IMR-90 (cell line): ENCODE measurements at regions not wholly inside any gene's neighbourhood (a gene's known extent, or its start where the extent isn't known, plus 50 kb on each side); places are given as distances from the start of the nearest gene placed in this dataset.

Source experiments
- ATAC-seq: fragments of 200-7000 bp; cut with Tn5 transposase; 2 replicates; pipeline ENCODE4 v1.9.1; 2020; ENCODE audit warnings: low read depth, mild to moderate bottlenecking, moderate library complexity
- BruUV-seq: library from RNA; stranded (reverse); fragments of 400-500 nt; replicated peaks from 2 replicates; lab custom pipeline; 2021; lab: Mats Ljungman, UMichigan
- CTCF ChIA-PET: fragments of 300-600 bp; formaldehyde crosslinking; extraction: SDS; loops from one replicate; lab custom pipeline; 2021; ENCODE audit warnings: antibody characterized with exemption; lab: Yijun Ruan, JAX
- POLR2A ChIA-PET: fragments of 300-600 bp; sonication (Branson Sonifier 250); formaldehyde crosslinking; loops from one replicate; lab custom pipeline; 2022; ENCODE audit warnings: antibody characterized with exemption; ENCODE audit not compliant: unreplicated experiment; lab: Charles Lee
- DNase-seq: peaks from one replicate; pipeline ENCODE4 v3.0.0; 2013
- H2AFZ ChIP-seq: replicated peaks from 2 replicates; pipeline ENCODE3; 2013; ENCODE audit warnings: low read length, mild to moderate bottlenecking; ENCODE audit not compliant: poor library complexity
- H2AK5ac ChIP-seq: 2 replicates; pipeline ENCODE4 v1.6.1; 2013; ENCODE audit warnings: low read depth, low read length, inconsistent platforms
- H2AK9ac ChIP-seq: replicated peaks from 2 replicates; pipeline ENCODE3; 2013; ENCODE audit warnings: mild to moderate bottlenecking, low read depth, low read length, moderate library complexity; ENCODE audit not compliant: poor library complexity
- H2BK120ac ChIP-seq: 2 replicates; pipeline ENCODE4 v1.6.1; 2013; ENCODE audit warnings: low read depth, low read length, inconsistent platforms
- H2BK15ac ChIP-seq: 3 replicates; pipeline ENCODE4 v1.6.1; 2013; ENCODE audit warnings: low read depth, low read length, inconsistent platforms
- H2BK20ac ChIP-seq: 2 replicates; pipeline ENCODE4 v1.6.1; 2013; ENCODE audit warnings: low read depth, mild to moderate bottlenecking, inconsistent platforms, low read length, moderate library complexity
- H2BK5ac ChIP-seq: 2 replicates; pipeline ENCODE4 v1.6.1; 2013; ENCODE audit warnings: mild to moderate bottlenecking, low read depth, low read length, inconsistent platforms; ENCODE audit not compliant: poor library complexity, severe bottlenecking
- H3K14ac ChIP-seq: replicated peaks from 2 replicates; pipeline ENCODE4 v1.6.1; 2013; ENCODE audit warnings: low read depth, low read length, inconsistent platforms
- H3K18ac ChIP-seq: 2 replicates; pipeline ENCODE4 v1.6.1; 2013; ENCODE audit warnings: low read depth, low read length, control low read depth
- H3K23ac ChIP-seq: 2 replicates; pipeline ENCODE4 v1.6.1; 2013; ENCODE audit warnings: low read depth, low read length, inconsistent platforms
- H3K27ac ChIP-seq: 2 replicates; pipeline ENCODE4 v1.5.1; 2013; ENCODE audit warnings: mild to moderate bottlenecking, control low read depth, low read length; ENCODE audit not compliant: insufficient read depth
- H3K27me3 ChIP-seq: 2 replicates; pipeline ENCODE4 v1.6.1; 2013; ENCODE audit warnings: low read length; ENCODE audit not compliant: control insufficient read depth, insufficient read depth
- H3K36me3 ChIP-seq: 2 replicates; pipeline ENCODE4 v1.6.1; 2013; ENCODE audit warnings: low read length, mixed read lengths; ENCODE audit not compliant: control insufficient read depth, insufficient read depth
- H3K4ac ChIP-seq: 2 replicates; pipeline ENCODE4 v1.6.1; 2013; ENCODE audit warnings: low read depth, low read length, inconsistent platforms
- H3K4me1 ChIP-seq: 2 replicates; pipeline ENCODE4 v1.6.1; 2013; ENCODE audit warnings: low read length, mixed read lengths; ENCODE audit not compliant: control insufficient read depth, insufficient read depth
- H3K4me2 ChIP-seq: 2 replicates; pipeline ENCODE4 v1.6.1; 2013; ENCODE audit warnings: low read depth, mild to moderate bottlenecking, control low read depth, low read length, moderate library complexity
- H3K4me3 ChIP-seq: 2 replicates; pipeline ENCODE4 v1.5.1; 2013; ENCODE audit warnings: low read depth, mild to moderate bottlenecking, control low read depth, low read length, moderate library complexity; ENCODE audit not compliant: insufficient read depth
- H3K56ac ChIP-seq: 2 replicates; pipeline ENCODE4 v1.6.1; 2013; ENCODE audit warnings: low read length, inconsistent platforms; ENCODE audit not compliant: insufficient read depth; ENCODE audit errors: extremely low read depth
- H3K79me1 ChIP-seq, 2 experiments: 2 replicates each; pipeline ENCODE4 v1.6.1; 2013; ENCODE audit warnings: low read length in 2 of 2, inconsistent platforms in 1 of 2, low read depth in 1 of 2
- H3K9ac ChIP-seq: 2 replicates; pipeline ENCODE4 v1.6.1; 2013; ENCODE audit warnings: low read depth, low read length, control low read depth
- H3K9me1 ChIP-seq: 2 replicates; pipeline ENCODE4 v1.6.1; 2013; ENCODE audit warnings: low read length, inconsistent platforms; ENCODE audit not compliant: insufficient read depth
- H3K9me3 ChIP-seq: 2 replicates; pipeline ENCODE4 v1.6.1; 2013; ENCODE audit warnings: low read length; ENCODE audit not compliant: control insufficient read depth, insufficient read depth
- H4K20me1 ChIP-seq: 2 replicates; pipeline ENCODE4 v1.6.1; 2013; ENCODE audit warnings: low read length, inconsistent platforms; ENCODE audit not compliant: insufficient read depth
- H4K5ac ChIP-seq: 2 replicates; pipeline ENCODE4 v1.6.1; 2013; ENCODE audit warnings: mild to moderate bottlenecking, low read depth, low read length, control low read depth
- H4K8ac ChIP-seq, 2 experiments: 2 replicates each; pipeline ENCODE4 v1.6.1; 2013; ENCODE audit warnings: low read depth in 2 of 2, low read length in 2 of 2, control low read depth in 1 of 2, inconsistent platforms in 1 of 2
- H4K91ac ChIP-seq: 2 replicates; pipeline ENCODE4 v1.6.1; 2013; ENCODE audit warnings: low read depth, low read length, inconsistent platforms; ENCODE audit not compliant: insufficient read depth
- BHLHE40 ChIP-seq: fragments of 150-350 bp; IDR thresholded peaks from 2 replicates; pipeline ENCODE4 v1.6.1; 2016; ENCODE audit warnings: mild to moderate bottlenecking, low read depth, low read length
- CEBPB ChIP-seq: IDR thresholded peaks from 2 replicates; pipeline ENCODE4 v1.6.1; 2012; ENCODE audit warnings: low read depth, low read length, improper control_type of control experiment
- CHD1 ChIP-seq: IDR thresholded peaks from 2 replicates; pipeline ENCODE4 v1.6.1; 2012; ENCODE audit warnings: low read depth, low read length, improper control_type of control experiment
- ELK1 ChIP-seq: fragments of 150-350 bp; IDR thresholded peaks from 2 replicates; pipeline ENCODE4 v1.6.1; 2016; ENCODE audit warnings: low read depth, mild to moderate bottlenecking, low read length, moderate library complexity, borderline replicate concordance
- FOS ChIP-seq: fragments of 150-350 bp; IDR thresholded peaks from 2 replicates; pipeline ENCODE4 v1.6.1; 2016; ENCODE audit warnings: low read depth, low read length
- MAFK ChIP-seq: IDR thresholded peaks from 2 replicates; pipeline ENCODE4 v1.6.1; 2012; ENCODE audit warnings: low read depth, low read length, improper control_type of control experiment
- MAZ ChIP-seq: IDR thresholded peaks from 2 replicates; pipeline ENCODE4 v1.6.1; 2012; ENCODE audit warnings: low read depth, mild to moderate bottlenecking, low read length, improper control_type of control experiment, moderate library complexity, borderline replicate concordance
- NFE2L2 ChIP-seq: fragments of 150-350 bp; IDR thresholded peaks from 2 replicates; pipeline ENCODE4 v1.6.1; 2016; ENCODE audit warnings: low read depth, mild to moderate bottlenecking, low read length
- POLR2A ChIP-seq: IDR thresholded peaks from 2 replicates; pipeline ENCODE4 v1.6.1; 2012; ENCODE audit warnings: mild to moderate bottlenecking, low read depth, low read length
- RAD21 ChIP-seq: IDR thresholded peaks from 2 replicates; pipeline ENCODE4 v1.6.1; 2012; ENCODE audit warnings: low read length, improper control_type of control experiment
- RCOR1 ChIP-seq: IDR thresholded peaks from 2 replicates; pipeline ENCODE4 v1.6.1; 2012; ENCODE audit warnings: mild to moderate bottlenecking, low read length, improper control_type of control experiment; ENCODE audit not compliant: insufficient replicate concordance
- RFX5 ChIP-seq: IDR thresholded peaks from 2 replicates; pipeline ENCODE4 v1.8.0; 2012; ENCODE audit warnings: low read depth, mild to moderate bottlenecking, low read length, moderate library complexity
- SMC3 ChIP-seq: fragments of 150-350 bp; IDR thresholded peaks from 2 replicates; pipeline ENCODE4 v1.6.1; 2016; ENCODE audit warnings: low read depth, mild to moderate bottlenecking, antibody characterized with exemption, low read length, moderate library complexity
- USF2 ChIP-seq: fragments of 150-350 bp; IDR thresholded peaks from 2 replicates; pipeline ENCODE4 v1.6.1; 2017; ENCODE audit warnings: mild to moderate bottlenecking, antibody characterized with exemption, low read length, low read depth
- WGBS, 2 experiments: methylation state at CpG; one replicate each; pipeline versions ENCODE4 v1.1.5 to v1.1.7; 2013; ENCODE audit warnings: missing lambda C conversion rate in 2 of 2; ENCODE audit not compliant: insufficient read length in 1 of 2; ENCODE audit errors: extremely low coverage in 2 of 2; 5-methylcytosine and 5-hydroxymethylcytosine counted together
- dilution Hi-C: fragments of 300-500 bp; cut with HindIII; formaldehyde crosslinking; loops from one replicate; pipeline ENCODE4 v1.14.3; 2018; ENCODE audit warnings: low sequenced_read_pairs; ENCODE audit not compliant: unreplicated experiment
- in situ Hi-C: fragments of 300-500 bp; cut with MboI; formaldehyde crosslinking; loops from 3 replicates; pipeline ENCODE4 v1.14.3; 2019; ENCODE audit warnings: low sequenced_read_pairs, inconsistent platforms, mixed read lengths
- intact Hi-C: fragments of 100-400 bp; cut with micrococcal nuclease; formaldehyde crosslinking; loops from 2 replicates; pipeline ENCODE4 v1.10.0; 2022

DNA sequence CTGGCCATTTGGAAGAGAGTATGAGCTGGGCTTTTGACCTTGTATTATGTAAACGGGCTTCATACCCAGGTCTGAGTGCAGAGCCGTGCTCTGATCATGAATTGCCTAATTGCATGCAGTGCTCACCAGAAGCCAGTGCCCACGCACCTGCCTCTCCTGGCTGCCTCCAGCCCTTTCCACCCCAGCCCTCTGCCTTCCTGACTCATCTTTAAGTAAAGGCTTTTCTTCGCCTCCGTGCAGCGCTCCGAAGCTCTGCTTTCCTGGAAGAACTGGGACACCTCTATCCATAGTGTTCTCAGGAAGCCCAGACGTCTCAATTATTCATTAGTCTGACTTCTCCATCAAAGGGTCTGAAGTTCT lies 413.7 kb downstream of the PTPRU start:
- intact Hi-C loops, result no loop called here
- H2AFZ ChIP-seq, result no peak overlapping the region

More for the DNA sequence above, 413.7 kb downstream of the PTPRU start:
- DNase-seq, result no peak
- Histone ChIP-seq H2BK5ac (no peak overlapping the region), H3K27me3 (peaks cover 4% of the 10 kb centered on the region), H4K5ac (no peak overlapping the region), H2BK15ac (no peak overlapping the region), H3K4me2 (no peak overlapping the region), H3K23ac (no peak overlapping the region), H3K4me3 (no peak overlapping the region), H3K4me1 (no peaks in the 10 kb centered on the region), H2BK20ac (no peak overlapping the region), H3K9ac (no peak overlapping the region), H4K20me1 (no peaks in the 10 kb centered on the region), H3K56ac (no peak overlapping the region), H3K9me1 (no peaks in the 10 kb centered on the region), H3K9me3 (no peaks in the 10 kb centered on the region), H3K36me3 (no peaks in the 10 kb centered on the region), H2AK9ac (no peak overlapping the region), H3K27ac (no peak overlapping the region), H3K4ac (no peak overlapping the region), H3K79me1 (no peaks in the 10 kb centered on the region), H4K8ac (no peak overlapping the region), H2AK5ac (no peak overlapping the region), H3K14ac (no peak overlapping the region), H4K91ac (no peak overlapping the region), H2BK120ac (no peak overlapping the region), H3K18ac (no peak overlapping the region)
- ChIA-PET POLR2A (no interaction called here), CTCF (no interaction called here)
- 57% methylated on average over 1 of the region's 8 CpGs; no CpG with 5 or more reads in 1 of the 2 experiments for WGBS, 2 experiments
- no TSS peak for BruUV-seq
- in situ Hi-C loops (no loop called here), dilution Hi-C loops (no loop called here)
- TF ChIP-seq RAD21 (no peak), BHLHE40 (no peak), FOS (no peak), MAZ (no peak), ELK1 (no peak), CHD1 (no peak), RCOR1 (no peak), USF2 (no peak), NFE2L2 (no peak), RFX5 (no peak), CEBPB (no peak), POLR2A (no peak), SMC3 (no peak), MAFK (no peak)
- no peak for ATAC-seq
